Renal cortex interstitium (tissue), 11 donors: ENCODE measurements at regions not wholly inside any gene's neighbourhood (a gene's known extent, or its start where the extent isn't known, plus 50 kb on each side); places are given as distances from the start of the nearest gene placed in this dataset.

ENCODE experiments used
- DNase-seq, 11 donors: peaks; one replicate each; pipeline ENCODE4 v3.0.0-alpha.2; 2013; ENCODE audit warnings: low read depth in 9 of 11, low spot score in 4 of 11; ENCODE audit errors: extremely low read depth in 1 of 11

DNA sequence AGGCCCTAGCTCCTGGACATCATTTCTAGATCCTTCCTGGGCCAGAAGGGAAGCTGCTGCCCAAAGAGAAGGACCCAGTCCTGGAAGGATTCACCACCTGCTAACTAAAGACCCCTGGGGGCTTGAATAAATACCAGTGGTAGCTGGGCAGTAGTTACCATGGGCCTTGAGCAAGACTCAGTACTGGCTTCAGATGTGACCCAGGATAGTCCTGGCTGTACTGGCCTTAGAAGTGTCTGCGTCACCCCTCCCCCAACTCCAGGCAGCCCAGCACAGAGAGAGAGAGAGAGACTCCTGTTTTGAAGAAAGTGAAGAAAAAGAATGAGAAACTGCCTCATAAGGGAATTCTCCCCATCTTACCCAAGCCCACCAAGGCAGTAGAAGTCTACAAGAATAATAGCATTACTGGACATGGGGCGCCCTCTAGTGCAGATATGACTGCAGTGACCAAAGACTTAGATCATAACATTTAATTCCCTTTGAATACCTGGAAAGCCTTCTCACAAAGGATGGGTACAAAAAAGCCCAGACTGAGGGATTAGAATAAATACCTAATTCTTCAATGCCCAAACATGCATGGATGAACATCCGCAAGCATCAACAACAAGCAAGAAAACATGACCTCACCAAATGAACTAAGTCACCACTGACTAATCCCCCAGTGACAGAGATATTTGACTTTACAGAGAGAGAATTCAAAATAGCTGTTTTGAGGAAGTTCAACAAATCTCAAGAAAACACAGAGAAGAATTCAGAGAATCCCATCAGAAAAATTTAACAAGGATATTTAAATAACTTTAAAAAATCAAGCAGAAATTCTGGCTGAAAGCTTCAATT lies 171.8 kb downstream of the HNRNPD start:
- peak; percentile 6 to 38 (median 16) for DNase-seq

DNA sequence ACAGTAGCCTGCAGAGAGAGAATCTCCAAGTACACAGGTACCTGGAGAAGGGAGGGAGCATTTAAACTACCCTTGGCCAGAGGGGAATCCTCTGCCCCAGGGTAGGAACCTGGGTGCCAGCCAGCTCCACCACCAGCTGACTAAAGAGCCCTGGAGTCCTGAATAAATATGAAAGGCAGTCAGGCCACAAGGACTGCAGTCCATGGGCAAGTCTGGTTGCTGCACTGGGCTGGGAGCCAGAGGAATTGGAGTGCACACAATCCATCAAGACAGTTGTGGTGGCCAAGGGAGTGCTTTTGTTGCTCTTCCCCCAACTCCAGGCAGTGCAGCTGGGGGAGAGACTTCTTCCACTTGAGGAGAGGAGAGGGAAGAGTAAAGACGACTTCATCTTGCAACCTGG lies 172.5 kb downstream of the HNRNPD start:
- no peak for DNase-seq

DNA sequence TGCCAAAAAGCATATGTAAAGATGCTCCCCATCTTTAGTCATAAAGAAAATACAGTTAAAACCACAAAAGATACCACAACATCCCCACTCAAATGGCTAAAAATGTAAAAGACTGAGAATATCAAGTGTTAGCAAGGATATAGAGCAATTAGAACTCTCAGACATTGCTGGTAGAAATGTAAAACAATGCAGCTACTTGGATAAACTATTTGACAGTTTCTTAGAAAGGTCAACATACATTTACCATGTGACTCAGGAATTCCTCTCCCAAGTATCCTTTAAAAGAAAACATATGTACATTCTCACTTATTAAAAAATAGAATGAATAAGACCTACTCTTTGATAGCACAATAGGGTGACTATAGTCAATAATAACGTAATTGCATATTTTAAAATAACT lies 173.7 kb downstream of the HNRNPD start:
- DNase-seq = no peak

- DNase-seq = no peak
These were observed 179.5 kb downstream of the HNRNPD start for GRCh38 chr4:82194329-82194728.

DNA sequence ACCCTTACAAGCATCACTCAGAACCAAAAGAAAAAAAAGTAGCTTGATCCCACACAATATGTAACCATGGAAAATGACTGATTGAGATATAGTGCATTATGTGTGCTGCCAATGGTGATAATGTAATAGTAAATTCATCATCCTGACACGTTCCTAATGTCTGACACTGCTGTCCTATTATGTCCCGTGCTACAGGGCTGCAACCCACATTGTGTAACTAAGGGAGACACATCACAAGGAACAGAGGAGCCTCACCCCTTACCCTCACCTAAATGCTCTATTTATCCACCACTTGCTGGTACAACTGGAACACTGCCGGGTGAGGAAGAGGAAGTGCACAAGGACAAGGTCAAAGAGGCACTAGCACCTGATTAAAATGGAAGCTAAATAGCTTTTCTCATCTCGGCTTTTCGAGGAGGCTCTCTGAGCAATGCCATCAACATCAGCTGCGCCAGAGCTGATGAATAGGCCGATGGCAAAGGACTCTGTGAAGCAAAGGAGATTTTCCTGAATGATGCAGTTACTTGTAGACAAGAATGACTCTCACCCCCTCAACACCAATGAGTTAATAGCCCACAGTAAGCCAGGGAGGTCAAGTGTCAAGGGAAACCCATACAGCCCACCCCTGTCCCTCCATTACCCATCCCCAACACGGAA lies 181.6 kb downstream of the HNRNPD start:
- DNase-seq = no peak

DNA sequence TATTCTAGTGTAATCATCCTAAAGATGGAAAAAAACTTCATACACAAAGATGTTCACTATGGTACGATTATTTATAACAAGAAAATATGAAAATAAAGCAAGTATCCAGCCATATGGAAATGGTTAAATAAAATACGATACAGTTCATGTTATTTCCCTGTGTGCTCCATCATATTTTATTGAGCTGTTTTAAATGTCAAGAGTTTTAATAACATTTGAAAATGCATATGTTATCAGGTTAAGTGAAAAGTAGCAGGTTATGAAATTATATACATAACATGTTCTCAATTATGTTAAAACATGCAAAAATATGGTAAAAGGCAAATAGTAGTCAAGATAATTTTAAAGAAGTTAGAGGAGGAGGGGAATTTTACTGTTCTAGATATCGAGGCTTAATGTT lies 192.0 kb downstream of the HNRNPD start:
- no peak for DNase-seq

DNA sequence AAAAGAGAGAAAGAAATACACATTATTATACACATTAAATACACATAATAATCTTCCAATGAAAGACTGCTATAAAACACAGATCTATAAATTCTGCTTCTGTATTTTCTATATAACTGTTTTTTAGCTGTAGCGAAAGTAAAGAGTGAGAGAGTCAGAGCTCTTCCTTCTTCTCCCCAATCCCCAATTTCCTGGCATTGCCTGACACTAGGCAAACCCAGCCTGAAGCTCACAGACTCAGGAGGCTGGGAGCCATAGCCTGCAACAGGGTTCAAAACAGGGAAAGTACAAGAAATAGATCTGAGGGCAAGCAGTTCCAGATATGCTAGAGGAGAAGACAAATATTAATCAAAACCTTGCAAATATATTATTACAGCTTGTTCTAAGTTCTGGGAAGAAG lies 201.6 kb downstream of the HNRNPD start:
- DNase-seq = no peak

DNA sequence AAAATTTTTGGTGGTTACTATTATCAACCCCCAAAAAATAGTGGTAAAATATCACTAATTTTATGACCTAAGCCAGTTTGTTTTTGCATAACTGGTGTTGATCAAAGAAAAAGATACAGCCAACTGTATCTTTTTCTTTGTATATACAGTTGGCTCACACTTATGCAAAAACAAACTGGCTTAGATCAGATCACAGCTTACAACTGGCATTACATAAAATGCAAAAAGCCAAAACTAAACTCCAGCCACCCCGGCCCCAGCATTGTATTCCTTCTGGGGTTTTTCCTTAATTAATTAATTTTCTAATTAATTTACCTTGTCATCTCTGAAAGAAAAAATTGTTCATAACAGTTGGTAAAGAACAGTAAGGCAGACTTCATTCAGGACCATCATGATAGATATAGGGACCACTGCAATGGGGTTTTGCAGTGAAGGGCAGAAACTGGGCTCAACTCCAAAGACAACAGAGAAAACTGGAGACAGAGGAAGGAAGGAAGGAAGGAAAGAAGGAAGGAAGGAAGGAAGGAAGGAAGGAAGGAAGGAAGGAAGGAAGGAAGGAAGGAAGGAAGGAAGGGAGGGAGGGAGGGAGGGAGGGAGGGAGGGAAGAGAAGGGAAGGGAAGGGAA lies 202.1 kb downstream of the HNRNPD start:
- DNase-seq = no peak

DNA sequence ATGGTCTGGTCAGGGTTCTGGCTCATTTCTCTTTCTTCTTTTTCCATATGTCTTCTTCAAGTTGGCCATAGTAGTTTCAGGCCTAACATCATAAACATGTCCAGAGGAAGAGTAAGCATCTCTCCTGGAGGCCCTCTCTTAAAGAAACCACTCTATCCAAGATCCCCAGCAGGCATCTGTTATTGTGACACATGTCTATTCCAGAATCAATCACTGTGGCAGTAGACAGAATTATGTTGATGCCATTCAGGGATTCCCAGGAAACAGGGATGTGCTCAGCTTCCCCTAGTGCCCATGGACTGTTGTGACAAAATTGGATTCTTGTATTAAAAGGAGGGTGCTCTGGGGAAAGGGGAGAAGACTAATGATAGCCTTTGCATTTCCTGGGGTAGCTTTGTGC lies 224.0 kb downstream of the HNRNPD start:
- DNase-seq = no peak

- no peak for DNase-seq
These were observed 227.9 kb downstream of the HNRNPD start for GRCh38 chr4:82145850-82146249.

GRCh38 chr4:82140422-82140821 lies 233.4 kb downstream of the HNRNPD start:
- DNase-seq = no peak

DNA sequence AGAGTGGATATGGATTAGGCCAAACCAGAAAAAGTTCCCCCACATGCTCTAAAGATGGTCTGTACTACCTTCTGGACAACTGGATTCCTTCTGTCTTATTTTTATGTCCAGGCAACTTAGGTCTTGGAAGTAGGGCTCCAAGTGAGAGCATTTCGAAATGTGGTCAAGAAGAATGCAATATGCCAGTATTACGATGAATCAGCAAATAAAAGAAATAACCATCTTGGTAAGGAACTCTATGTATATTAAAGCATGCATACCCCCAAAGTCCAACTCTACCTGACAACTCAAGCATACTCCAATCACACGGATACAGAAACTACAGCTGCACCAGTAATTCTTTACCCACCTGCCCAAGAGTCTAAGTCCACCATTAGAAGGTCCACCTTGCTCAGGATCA lies 234.5 kb downstream of the HNRNPD start:
- no peak for DNase-seq

DNA sequence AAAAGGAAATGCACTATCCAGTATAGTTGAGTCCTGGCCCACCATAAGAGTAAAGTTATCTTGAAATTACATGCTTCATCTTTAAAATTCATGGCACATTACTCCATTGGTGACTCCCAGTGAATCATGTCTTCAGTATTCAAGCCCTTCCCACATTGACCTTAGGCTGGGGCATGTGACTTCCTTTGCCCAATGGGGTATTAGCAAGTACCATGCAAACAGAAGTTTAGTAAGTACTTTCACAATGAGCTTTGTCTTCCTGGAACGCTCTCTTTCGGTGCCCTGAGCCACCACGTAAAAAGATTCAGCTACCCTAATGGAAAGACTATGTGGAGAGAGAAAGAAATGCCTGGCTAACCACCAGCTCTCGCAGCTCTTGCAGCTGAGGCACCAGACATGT lies 235.4 kb downstream of the HNRNPD start:
- no peak for DNase-seq

DNA sequence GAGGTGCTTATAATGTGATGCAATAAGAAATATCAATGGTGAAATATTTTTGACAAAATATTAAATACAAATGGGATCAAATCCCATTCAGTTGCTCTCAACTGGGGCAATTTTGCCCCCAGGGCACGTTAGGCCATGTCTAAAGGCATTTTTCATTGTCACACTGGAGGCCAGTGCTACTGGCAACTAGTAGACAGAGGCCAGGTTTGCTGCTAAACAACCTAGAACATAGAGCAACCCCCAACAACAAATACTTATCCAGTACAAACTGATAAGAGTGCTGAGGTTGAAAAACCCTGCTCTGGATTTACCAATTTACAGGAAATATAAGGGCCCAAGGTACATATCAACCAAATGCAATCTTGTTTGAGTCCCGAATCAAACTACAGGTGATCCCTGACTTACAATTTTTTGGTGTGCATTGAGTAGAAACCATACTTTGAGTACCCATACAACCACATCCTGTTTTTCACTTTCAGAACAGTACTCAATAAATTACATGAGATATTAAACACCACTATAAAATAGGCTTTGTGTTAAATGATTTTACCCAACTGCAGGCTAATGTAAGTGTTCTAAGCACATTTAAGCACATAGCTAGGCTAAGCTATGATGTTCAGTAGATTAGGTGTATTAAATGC lies 237.5 kb downstream of the HNRNPD start:
- DNase-seq = no peak

DNA sequence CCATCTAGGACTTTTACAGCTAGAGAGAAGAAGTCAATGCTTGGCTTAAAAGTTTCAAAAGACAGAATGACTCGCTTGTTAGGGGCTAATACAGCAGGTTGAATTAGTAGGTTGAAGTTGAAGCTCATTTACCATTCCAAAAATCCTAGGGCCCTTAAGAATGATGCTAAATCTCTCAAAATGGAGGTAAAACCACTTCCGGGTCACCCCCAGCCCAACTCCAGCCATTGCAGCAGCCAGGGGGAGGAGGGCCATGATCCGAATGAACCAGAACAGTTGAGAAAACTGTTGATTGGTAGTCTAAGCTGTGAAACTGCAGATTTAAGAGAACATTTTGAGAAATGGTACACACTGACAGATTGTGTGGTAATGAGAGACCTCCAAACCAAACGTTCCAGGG lies 245.4 kb downstream of the HNRNPD start:
- DNase-seq = no peak

DNA sequence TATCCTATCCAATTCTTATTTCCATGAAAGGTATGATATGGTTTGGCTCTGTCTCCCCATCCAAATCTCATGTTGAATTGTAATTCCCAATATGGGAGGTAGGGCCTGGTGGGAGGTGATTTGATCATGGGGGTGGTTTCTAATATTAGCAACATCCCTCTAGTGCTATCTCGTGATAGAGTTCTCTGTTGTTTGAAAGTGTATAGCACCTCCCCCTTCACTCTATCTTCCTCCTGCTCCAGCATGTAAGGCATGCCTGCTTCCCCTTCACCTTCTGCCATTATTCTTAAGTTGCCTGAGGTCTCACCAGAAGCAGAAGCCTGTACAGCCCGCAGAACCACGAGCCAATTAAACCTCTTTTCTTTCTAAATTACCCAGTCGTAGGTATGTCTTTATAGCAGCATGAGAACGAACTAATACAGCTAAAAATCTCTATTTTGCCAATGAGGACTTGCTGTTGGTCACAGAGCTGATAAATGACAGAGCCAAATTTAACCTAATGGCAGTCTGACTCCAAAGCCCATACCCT lies 247.2 kb downstream of the HNRNPD start:
- no peak for DNase-seq

GRCh38 chr4:82125787-82126297 lies 247.9 kb downstream of the HNRNPD start:
- no peak for DNase-seq

DNA sequence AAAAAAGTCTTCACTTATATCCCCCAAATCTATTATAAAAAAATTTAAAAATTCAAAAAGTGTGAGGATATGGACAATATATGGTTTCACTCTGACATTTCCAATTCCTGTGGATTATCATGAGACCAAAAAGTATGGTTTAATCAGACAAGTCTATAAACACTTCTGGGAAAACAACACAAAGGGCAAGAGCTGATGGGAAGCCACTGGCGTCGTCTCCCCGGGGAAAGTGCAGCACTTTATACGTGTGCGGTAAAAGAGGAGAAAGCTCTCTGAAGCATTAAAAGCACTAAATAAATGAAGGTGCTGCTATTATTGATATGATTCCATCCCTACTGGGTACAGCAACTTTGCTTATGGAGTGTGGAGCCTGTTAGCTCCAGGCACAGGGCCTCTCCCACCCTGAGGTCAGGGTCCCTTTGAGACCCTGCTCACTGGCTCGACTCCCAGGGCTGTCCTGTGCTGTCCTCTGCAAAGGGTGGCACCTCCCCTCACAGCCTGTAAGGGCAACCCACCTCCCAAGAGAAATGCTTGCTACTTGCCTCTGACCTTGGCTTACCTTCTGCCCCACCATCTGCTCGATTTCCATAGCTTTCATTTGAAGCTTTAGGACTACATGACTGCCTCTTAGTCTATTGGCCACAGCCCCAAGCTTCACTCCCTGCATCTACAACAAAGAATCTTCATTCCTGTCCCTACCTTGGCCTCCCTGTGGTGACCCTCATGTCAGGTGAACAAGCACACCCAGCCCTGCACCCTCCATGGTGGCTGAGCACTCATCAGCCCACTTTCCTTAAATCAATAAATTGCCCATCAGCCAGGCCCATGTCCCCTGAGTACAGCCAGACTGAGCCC lies 248.6 kb downstream of the HNRNPD start:
- no peak for DNase-seq

GRCh38 chr4:82124365-82124764 lies 249.4 kb downstream of the HNRNPD start:
- DNase-seq = no peak
